ENCODE measurements at regions not wholly inside any gene's neighbourhood (a gene's known extent, or its start where the extent isn't known, plus 50 kb on each side); places are given as distances from the start of the nearest gene placed in this dataset.

DNA sequence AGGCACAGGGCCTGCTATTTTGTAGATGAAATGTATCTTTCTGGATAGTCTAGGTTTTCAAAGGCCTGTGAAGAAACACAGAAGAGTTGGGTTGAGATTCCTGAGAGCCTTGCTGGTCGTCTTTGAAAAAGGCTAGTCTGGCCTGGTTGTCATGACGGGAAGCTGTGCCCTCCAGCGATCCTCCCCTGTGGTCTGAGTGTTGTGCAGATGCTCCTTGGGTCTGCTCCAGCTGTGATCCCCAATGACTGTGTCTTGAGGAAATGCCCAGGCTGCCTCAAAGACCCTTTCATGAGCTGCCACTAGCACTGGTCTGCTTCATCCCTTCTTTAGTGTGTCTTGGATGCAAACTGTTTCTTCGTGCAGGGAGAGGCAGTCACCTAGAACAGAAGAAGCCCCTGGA is 111.0 kb upstream of the SYNPR start:
- H3K36me3 ChIP-seq (ENCODE audit: control insufficient read depth in 1 of 2, insufficient read depth in 2 of 2, low read length in 1 of 2) = no peaks in the 10 kb centered on the region
- intact Hi-C loops (cut with DNase I) = no loop called here
- no peaks in the 10 kb centered on the region for H3K9me3 ChIP-seq (ENCODE audit: control insufficient read depth, low read length)
- H3K4me3 ChIP-seq (ENCODE audit: low read length in 2 of 2) = no peak overlapping the region
- ATAC-seq (ENCODE audit: low FRiP score) = no peak
- no peaks in the 10 kb centered on the region for H3K4me1 ChIP-seq (ENCODE audit: control insufficient read depth in 1 of 2, insufficient read depth in 2 of 2, low read length in 2 of 2)
- no peaks in the 10 kb centered on the region for H3K27me3 ChIP-seq (ENCODE audit: control insufficient read depth in 1 of 2, insufficient read depth in 2 of 2, low read length in 1 of 2)
- DNase-seq = no peak
- H3K27ac ChIP-seq (ENCODE audit: low read depth in 1 of 2, low read length in 2 of 2) = no peak overlapping the region
- WGBS, 2 donors = 44 to 66% methylated on average over 4 of the region's 4 CpGs

DNA sequence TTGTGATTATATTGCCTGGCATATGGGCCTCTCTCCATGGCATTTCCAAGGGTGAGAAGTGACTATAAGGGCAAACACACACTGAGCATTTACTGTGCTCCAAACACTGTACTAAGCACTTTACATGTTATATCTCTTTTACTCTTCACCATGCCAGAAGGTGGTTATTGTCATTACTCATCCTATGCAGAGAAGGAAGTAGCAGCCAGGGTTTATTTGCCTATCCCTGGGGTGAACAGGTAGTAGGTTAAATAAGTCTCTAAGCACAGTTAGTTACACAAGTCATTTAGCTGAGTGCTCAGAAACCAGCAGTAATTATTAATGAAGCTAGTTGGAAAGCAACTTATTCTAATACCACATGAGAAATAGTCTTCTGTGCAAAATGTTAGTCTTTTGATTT is 109.9 kb upstream of the SYNPR start:
- peaks cover 2% of the 10 kb centered on the region for H3K9me3 ChIP-seq (ENCODE audit: control insufficient read depth, low read length)
- H3K36me3 ChIP-seq (ENCODE audit: control insufficient read depth in 1 of 2, insufficient read depth in 2 of 2, low read length in 1 of 2) = no peaks in the 10 kb centered on the region
- DNase-seq (no peak), ATAC-seq (ENCODE audit: low FRiP score) (no peak)
- H3K4me1 ChIP-seq (ENCODE audit: control insufficient read depth in 1 of 2, insufficient read depth in 2 of 2, low read length in 2 of 2) = no peaks in the 10 kb centered on the region
- no peak overlapping the region for H3K27ac ChIP-seq (ENCODE audit: low read depth in 1 of 2, low read length in 2 of 2)
- H3K4me3 ChIP-seq (ENCODE audit: low read length in 2 of 2) = no peak overlapping the region
- no peaks in the 10 kb centered on the region for H3K27me3 ChIP-seq (ENCODE audit: control insufficient read depth in 1 of 2, insufficient read depth in 2 of 2, low read length in 1 of 2)
- intact Hi-C loops (cut with DNase I) = no loop called here

DNA sequence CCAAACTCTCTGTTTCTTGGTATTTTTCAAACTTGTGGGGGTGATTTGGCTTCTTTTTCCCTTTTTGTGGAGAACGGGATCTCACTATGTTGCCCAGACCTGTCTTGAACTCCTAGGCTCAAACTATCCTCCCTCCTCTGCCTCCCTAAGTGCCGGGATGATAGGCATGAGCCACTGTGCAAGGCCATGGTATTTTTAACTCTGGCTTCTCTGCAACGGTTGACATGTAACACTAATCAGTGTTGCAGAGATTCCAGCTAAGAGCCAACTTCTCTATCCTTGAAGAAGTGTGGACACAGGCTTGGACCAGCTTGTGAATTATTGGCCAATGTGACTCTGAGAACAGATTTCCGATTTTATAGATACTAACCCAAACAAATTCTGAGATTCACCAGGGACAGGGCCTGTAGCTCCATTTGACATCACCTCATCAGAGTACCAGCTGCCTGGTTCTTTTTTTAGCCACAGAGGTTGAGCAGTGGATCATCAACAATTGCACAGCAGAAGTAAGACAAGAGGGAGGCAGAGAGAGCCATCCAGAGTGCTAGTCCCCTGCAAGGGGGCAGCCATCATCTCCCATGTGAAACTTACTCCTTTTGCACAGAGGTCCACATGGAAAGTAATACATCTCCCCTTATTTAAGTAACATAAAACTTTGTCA is 98.1 kb upstream of the SYNPR start:
- intact Hi-C loops (cut with DNase I) = no loop called here
- no peaks in the 10 kb centered on the region for H3K36me3 ChIP-seq (ENCODE audit: control insufficient read depth in 1 of 2, insufficient read depth in 2 of 2, low read length in 1 of 2)
- H3K27me3 ChIP-seq (ENCODE audit: control insufficient read depth in 1 of 2, insufficient read depth in 2 of 2, low read length in 1 of 2) = no peaks in the 10 kb centered on the region
- 48 to 62% methylated on average over 4 of the region's 4 CpGs for WGBS, 2 donors
- ATAC-seq (ENCODE audit: low FRiP score) = no peak
- no peak overlapping the region for H3K27ac ChIP-seq (ENCODE audit: low read depth in 1 of 2, low read length in 2 of 2)
- no peaks in the 10 kb centered on the region for H3K4me1 ChIP-seq (ENCODE audit: control insufficient read depth in 1 of 2, insufficient read depth in 2 of 2, low read length in 2 of 2)
- DNase-seq = no peak
- H3K9me3 ChIP-seq (ENCODE audit: control insufficient read depth, low read length) = no peaks in the 10 kb centered on the region
- H3K4me3 ChIP-seq (ENCODE audit: low read length in 2 of 2) = no peak overlapping the region

DNA sequence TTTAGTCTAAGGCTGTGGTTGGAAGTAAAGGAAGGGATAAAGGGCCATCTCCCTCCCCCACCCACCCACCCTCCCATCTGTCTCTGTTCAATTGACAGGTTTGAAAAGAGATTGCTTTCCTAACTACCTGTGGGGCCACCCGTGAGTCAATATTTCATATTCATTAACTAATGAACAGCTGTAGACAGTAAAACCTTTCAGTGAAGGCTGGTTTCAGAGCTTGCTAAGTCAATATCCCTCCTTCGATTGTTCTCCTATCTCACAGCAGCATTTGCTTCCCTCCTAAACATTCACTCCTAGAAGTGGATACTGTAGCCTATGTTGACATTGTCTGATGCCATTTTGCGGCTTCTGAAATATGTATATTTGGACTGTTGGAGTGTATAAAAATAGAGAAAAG is 85.9 kb upstream of the SYNPR start:
- Histone ChIP-seq H3K27me3 (ENCODE audit: control insufficient read depth in 1 of 2, insufficient read depth in 2 of 2, low read length in 1 of 2) (peaks cover 0 to 1% of the 10 kb centered on the region in 2 donors), H3K27ac (ENCODE audit: low read depth in 1 of 2, low read length in 2 of 2) (no peak overlapping the region), H3K9me3 (ENCODE audit: control insufficient read depth, low read length) (peaks cover 1% of the 10 kb centered on the region), H3K4me3 (ENCODE audit: low read length in 2 of 2) (no peak overlapping the region), H3K36me3 (ENCODE audit: control insufficient read depth in 1 of 2, insufficient read depth in 2 of 2, low read length in 1 of 2) (no peaks in the 10 kb centered on the region), H3K4me1 (ENCODE audit: control insufficient read depth in 1 of 2, insufficient read depth in 2 of 2, low read length in 2 of 2) (no peaks in the 10 kb centered on the region)
- intact Hi-C loops (cut with DNase I) = loop anchor here in 1 of 2 donors (10.0 kb wide), 1 partner anchor 527 kb away; no protein-coding TSS in a partner anchor
- WGBS, 2 donors = 49 to 59% methylated on average over 3 of the region's 3 CpGs
- ATAC-seq (ENCODE audit: low FRiP score) = no peak
- no peak for DNase-seq

DNA sequence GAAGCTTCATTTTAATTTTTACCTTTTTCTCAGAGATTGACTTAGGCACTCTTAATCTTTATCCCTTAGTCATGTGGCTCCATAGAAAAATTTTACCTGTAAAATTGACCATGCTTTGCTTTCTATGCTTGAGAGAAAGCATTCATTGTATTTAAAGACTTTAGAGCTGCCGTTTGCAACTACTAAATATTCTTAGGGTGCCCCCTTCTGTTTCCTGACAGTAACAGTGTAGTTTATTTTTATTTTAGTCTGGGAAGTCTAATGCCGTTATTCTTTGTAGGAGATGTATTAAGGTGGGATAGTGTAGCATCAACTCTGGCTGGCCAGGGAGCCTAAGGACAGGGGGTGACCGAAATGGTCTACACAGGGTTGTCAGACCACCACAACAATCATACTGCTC is 84.5 kb upstream of the SYNPR start:
- WGBS, 2 donors = 8% methylated on average over 3 of the region's 3 CpGs
- peaks cover 0 to 1% of the 10 kb centered on the region in 2 donors for H3K27me3 ChIP-seq (ENCODE audit: control insufficient read depth in 1 of 2, insufficient read depth in 2 of 2, low read length in 1 of 2)
- no peak for ATAC-seq (ENCODE audit: low FRiP score)

DNA sequence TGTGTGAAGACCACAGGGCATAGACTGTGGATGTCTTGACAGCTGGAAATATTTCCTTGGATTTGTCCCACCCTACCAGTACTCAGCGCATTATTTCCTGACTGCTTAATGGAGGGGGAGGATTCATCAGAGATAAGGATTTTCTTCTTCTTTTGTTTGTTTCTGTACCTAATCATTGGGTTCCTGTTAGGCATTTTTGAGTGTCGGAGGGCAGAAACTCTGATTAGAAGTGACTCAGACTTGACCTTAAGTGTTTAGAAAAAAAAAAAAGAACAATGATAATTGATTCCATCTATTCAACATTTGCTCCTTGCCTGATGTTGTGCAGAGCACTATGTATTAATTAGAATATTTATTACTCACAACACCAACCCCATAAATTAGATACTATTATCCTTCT is 78.5 kb upstream of the SYNPR start:
- no peak for DNase-seq
- Histone ChIP-seq H3K27me3 (ENCODE audit: control insufficient read depth in 1 of 2, insufficient read depth in 2 of 2, low read length in 1 of 2) (no peaks in the 10 kb centered on the region), H3K4me1 (ENCODE audit: control insufficient read depth in 1 of 2, insufficient read depth in 2 of 2, low read length in 2 of 2) (no peaks in the 10 kb centered on the region), H3K27ac (ENCODE audit: low read depth in 1 of 2, low read length in 2 of 2) (no peak overlapping the region), H3K4me3 (ENCODE audit: low read length in 2 of 2) (no peak overlapping the region), H3K36me3 (ENCODE audit: control insufficient read depth in 1 of 2, insufficient read depth in 2 of 2, low read length in 1 of 2) (no peaks in the 10 kb centered on the region), H3K9me3 (ENCODE audit: control insufficient read depth, low read length) (no peaks in the 10 kb centered on the region)
- 79 to 83% methylated on average over 2 of the region's 2 CpGs for WGBS, 2 donors
- intact Hi-C loops (cut with DNase I) = loop anchor here in 1 of 2 donors (10.0 kb wide), 1 partner anchor 535 kb away; no protein-coding TSS in a partner anchor
- ATAC-seq (ENCODE audit: low FRiP score) = no peak

More for the DNA sequence above, 84.5 kb upstream of the SYNPR start:
- no peaks in the 10 kb centered on the region for H3K36me3 ChIP-seq (ENCODE audit: control insufficient read depth in 1 of 2, insufficient read depth in 2 of 2, low read length in 1 of 2)
- DNase-seq = no peak
- peaks cover 1% of the 10 kb centered on the region for H3K9me3 ChIP-seq (ENCODE audit: control insufficient read depth, low read length)
- no peaks in the 10 kb centered on the region for H3K4me1 ChIP-seq (ENCODE audit: control insufficient read depth in 1 of 2, insufficient read depth in 2 of 2, low read length in 2 of 2)
- intact Hi-C loops (cut with DNase I) = loop anchor here in 1 of 2 donors (10.0 kb wide), 1 partner anchor 529 kb away; no protein-coding TSS in a partner anchor
- H3K27ac ChIP-seq (ENCODE audit: low read depth in 1 of 2, low read length in 2 of 2) = no peak overlapping the region
- H3K4me3 ChIP-seq (ENCODE audit: low read length in 2 of 2) = no peak overlapping the region

DNA sequence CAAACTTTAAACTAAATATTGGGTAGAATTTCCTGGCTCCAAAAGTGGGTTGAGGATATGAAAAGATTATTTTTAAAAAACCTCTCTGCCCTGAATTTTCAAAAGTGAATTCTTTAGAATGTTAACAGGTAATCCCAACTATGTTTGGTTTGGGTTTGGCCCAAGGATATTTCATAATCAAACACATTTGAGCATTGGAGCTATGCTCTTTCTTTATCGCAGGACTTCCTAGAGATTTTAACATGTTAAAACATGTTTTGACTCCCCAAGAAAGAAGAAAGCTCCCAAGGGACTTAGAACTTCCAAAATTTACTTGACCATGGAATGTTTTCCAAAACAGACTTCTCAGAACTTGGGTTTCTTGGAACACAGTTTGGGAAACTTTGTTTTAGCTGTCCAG is 75.6 kb upstream of the SYNPR start:
- Histone ChIP-seq H3K4me1 (ENCODE audit: control insufficient read depth in 1 of 2, insufficient read depth in 2 of 2, low read length in 2 of 2) (no peaks in the 10 kb centered on the region), H3K9me3 (ENCODE audit: control insufficient read depth, low read length) (no peaks in the 10 kb centered on the region), H3K36me3 (ENCODE audit: control insufficient read depth in 1 of 2, insufficient read depth in 2 of 2, low read length in 1 of 2) (no peaks in the 10 kb centered on the region), H3K4me3 (ENCODE audit: low read length in 2 of 2) (no peak overlapping the region), H3K27me3 (ENCODE audit: control insufficient read depth in 1 of 2, insufficient read depth in 2 of 2, low read length in 1 of 2) (no peaks in the 10 kb centered on the region), H3K27ac (ENCODE audit: low read depth in 1 of 2, low read length in 2 of 2) (no peak overlapping the region)
- no peak for ATAC-seq (ENCODE audit: low FRiP score)
- no peak for DNase-seq
- intact Hi-C loops (cut with DNase I) = no loop called here
- 19 to 31% methylated on average over 1 of the region's 1 CpG for WGBS, 2 donors

DNA sequence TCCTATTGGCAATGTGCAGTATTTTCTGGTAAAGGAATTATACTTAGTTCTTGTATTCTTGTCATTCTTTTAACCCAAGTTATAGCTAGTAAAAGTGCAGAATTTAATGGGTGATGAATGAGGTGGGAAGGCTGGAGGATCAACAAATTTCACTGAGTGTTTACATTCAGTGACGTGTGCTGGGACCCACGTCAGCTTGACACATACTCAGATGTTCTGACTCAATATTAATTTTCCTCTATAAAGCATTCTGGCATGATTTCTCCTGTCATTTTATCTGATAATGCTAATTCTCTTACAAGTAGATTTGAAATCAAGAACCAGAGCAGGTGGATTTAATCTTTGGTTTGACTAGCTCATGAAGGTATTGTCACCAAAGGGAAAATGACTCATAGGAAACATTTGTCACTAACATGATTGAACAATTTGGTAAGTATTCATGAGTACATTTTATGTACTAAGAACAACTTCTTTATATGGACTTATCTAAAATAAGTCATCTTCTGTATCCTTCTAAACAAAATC is 71.0 kb upstream of the SYNPR start:
- Histone ChIP-seq H3K4me1 (ENCODE audit: control insufficient read depth in 1 of 2, insufficient read depth in 2 of 2, low read length in 2 of 2) (no peaks in the 10 kb centered on the region), H3K27me3 (ENCODE audit: control insufficient read depth in 1 of 2, insufficient read depth in 2 of 2, low read length in 1 of 2) (no peaks in the 10 kb centered on the region), H3K27ac (ENCODE audit: low read depth in 1 of 2, low read length in 2 of 2) (no peak overlapping the region), H3K4me3 (ENCODE audit: low read length in 2 of 2) (no peak overlapping the region), H3K9me3 (ENCODE audit: control insufficient read depth, low read length) (no peaks in the 10 kb centered on the region), H3K36me3 (ENCODE audit: control insufficient read depth in 1 of 2, insufficient read depth in 2 of 2, low read length in 1 of 2) (no peaks in the 10 kb centered on the region)
- no peak for ATAC-seq (ENCODE audit: low FRiP score)
- 8 to 23% methylated on average over 2 of the region's 2 CpGs for WGBS, 2 donors
- intact Hi-C loops (cut with DNase I) = no loop called here
- DNase-seq = no peak

DNA sequence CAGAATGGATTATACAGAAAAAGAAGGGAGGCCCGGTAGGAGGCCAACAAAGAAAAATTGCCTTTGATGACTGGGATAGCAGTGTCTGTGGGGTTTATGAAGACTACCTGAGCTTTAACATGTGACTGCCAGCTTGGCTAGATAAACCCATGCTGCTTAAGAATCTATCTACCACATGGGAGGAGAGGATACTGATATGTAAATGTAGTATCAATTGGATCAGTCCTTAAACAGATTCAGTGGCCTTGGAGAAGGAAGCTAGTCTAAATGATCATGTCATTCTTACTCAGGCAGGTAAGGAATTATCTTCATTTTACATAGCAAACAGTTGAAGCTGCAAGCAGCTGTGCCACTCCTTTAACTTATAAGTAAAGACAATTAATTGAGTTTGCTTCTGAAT is 50.0 kb upstream of the SYNPR start:
- DNase-seq (no peak), ATAC-seq (ENCODE audit: low FRiP score) (no peak)
- no peaks in the 10 kb centered on the region for H3K9me3 ChIP-seq (ENCODE audit: control insufficient read depth, low read length)
- H3K4me3 ChIP-seq (ENCODE audit: low read length in 2 of 2) = no peak overlapping the region
- H3K36me3 ChIP-seq (ENCODE audit: control insufficient read depth in 1 of 2, insufficient read depth in 2 of 2, low read length in 1 of 2) = no peaks in the 10 kb centered on the region
- no peaks in the 10 kb centered on the region for H3K4me1 ChIP-seq (ENCODE audit: control insufficient read depth in 1 of 2, insufficient read depth in 2 of 2, low read length in 2 of 2)
- no peaks in the 10 kb centered on the region for H3K27me3 ChIP-seq (ENCODE audit: control insufficient read depth in 1 of 2, insufficient read depth in 2 of 2, low read length in 1 of 2)
- intact Hi-C loops (cut with DNase I) = no loop called here
- no peak overlapping the region for H3K27ac ChIP-seq (ENCODE audit: low read depth in 1 of 2, low read length in 2 of 2)
- 46 to 73% methylated on average over 1 of the region's 1 CpG for WGBS, 2 donors
